Occipital lobe (tissue), 1 donor: ENCODE measurements at regions not wholly inside any gene's neighbourhood (a gene's known extent, or its start where the extent isn't known, plus 50 kb on each side); places are given as distances from the start of the nearest gene placed in this dataset.
"Not testable (repeated sequence)": the region's sequence is repeated elsewhere in the genome, so short reads cannot be mapped to it uniquely, and the experiment has no call there.

Source experiments
- DNase-seq: peaks from one replicate; lab custom pipeline; 2025; lab: John Stamatoyannopoulos, UW

GRCh38 chr6:51049983-51050877 lies 231.6 kb downstream of the TFAP2B start:
- no peak for DNase-seq

- DNase-seq = not testable (repeated sequence)
Observed at GRCh38 chr6:51052716-51053115, 234.0 kb downstream of the TFAP2B start.

DNA sequence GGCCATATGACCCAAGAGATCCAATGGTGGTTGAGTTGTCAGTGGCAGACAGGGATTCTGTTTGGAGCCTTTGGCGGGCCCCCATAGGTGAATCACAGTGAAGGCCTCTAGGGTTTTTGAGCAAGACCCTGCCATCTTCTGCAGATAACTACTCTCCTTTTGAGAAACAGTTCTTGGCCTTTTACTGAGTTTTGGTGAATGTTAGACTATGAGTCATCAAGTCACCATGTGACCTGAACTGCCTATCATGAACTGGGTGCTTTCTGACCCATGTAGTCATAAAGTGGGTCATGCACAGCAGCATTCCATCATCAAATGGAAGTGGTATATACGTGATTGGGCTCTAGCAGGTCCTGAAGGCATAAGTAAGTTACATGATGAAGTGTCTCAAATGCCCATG lies 236.6 kb downstream of the TFAP2B start:
- DNase-seq = not testable (repeated sequence)

GRCh38 chr6:51057296-51057695 lies 238.6 kb downstream of the TFAP2B start:
- no peak for DNase-seq

DNA sequence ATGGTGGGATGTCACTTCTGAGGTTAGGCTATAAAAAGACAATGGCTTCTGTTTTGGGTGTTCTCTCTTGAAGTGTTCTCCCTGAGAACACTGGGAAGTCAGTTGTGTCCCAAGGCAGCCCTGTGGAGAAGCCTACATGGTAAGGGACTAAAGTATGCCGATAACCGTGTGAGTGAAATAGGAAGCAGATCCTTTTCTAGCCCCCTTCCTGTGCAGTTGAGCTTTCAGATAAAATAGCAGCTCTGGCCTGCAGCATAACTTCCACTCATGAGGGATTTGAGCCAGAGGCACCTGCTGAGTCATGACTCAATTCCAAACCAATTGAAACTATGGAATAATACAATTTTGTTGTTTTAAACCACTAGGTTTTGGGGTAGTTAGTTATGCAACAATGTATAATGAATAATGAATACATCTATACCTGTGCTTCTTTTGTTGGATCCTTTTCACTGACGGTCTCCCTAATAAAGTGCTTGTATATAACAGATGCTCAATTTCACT lies 241.6 kb downstream of the TFAP2B start:
- DNase-seq = no peak

DNA sequence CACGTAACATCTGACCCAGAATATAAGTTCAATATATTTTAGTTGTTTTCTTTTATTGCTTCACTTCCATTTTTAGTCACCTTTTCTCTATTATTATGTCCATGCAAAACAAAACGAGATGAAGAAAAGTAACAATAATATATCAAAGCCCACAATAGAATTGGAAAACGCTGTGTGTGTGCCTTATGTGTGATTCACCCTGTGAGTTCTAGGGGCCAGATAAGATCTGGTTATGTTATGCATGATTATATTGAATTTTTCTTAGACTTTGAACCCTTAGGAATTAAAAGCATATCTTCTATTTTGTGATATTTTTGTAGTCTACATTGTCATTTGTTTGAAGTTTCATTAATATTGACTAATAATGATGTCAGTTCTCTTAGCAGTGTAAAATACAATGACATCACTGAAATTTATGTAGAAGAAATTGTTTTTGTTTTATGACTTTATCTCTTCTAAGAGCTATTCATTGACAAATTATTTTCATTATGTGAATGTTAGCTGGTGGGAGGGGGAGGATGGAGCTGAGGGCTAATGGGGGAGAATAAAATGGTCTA lies 243.6 kb downstream of the TFAP2B start:
- DNase-seq = no peak

DNA sequence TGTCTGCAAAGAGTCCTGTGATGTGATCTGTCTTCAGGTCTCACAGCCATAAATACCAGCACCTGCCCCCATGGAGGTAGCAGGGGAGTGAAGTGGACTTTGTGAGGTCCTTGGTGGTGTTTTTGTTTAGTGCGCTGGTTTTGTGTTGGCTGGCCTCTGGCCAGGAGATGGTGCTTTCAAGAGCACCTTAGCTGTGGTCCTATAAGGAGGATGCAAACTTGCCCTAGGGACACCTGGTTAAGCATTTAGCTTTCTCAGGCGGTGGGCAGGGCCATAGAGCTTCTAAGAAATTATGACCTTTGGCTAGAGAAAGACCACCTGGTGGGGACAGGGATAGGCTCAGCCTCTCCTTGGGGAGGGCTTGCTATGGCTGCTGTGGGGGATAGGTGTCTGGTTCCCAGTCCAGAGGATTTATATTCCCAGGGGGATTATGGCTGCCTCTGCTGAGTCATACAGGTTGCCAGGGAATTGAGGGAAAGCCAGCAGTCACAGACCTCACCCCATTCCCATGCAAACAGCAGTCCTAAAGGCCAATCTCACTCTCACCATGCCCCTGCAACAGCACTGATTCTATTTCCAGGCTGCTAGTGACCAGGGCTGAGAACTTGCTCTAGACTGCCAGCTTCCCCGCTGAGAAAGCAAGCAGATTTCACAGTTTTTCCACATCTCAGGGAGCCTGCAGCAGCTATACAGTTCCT lies 259.3 kb downstream of the TFAP2B start:
- DNase-seq = no peak

- DNase-seq = no peak
Observed at GRCh38 chr6:51090343-51090742, 271.7 kb downstream of the TFAP2B start.

DNA sequence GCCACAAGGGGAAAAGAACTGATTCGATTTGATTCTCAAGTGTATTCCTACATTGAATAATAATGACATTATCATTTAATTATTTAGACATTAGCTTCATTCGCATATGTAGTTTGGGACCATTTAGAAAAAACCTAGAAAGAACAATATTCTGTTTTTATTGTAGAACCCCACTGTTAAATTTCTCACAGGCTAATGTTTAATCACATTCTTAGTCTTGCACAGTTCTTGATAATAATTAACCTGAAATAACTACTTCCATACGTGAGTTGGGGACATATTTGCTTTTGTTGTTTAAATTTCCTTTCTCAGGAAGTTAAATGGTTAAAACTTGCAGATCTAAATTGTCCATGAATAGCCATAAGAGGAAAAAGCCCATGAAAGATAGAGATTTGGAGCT lies 275.2 kb downstream of the TFAP2B start:
- DNase-seq = no peak

- DNase-seq = no peak
Observed at GRCh38 chr6:51094271-51094670, 275.6 kb downstream of the TFAP2B start.

DNA sequence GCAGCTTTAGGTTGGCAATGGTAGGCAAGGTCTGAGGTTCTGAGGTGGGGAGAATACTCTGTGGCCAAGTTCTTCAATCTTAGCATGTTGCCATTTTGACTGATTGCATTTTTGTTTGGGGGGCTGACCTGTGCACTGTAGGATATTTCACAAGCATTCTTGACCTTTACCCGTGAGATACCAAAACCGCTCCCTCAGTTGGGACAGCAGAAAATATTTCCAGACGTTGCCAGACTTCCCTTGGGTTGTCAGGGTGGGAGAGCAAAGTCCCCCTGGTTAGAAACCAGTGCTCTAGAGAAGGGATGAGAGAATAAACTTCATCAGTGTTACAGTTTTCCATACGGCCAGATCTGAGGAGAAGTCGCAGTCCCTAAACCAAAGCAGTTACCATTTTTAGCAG lies 279.6 kb downstream of the TFAP2B start:
- DNase-seq = no peak

GRCh38 chr6:51098791-51099190 lies 280.1 kb downstream of the TFAP2B start:
- no peak for DNase-seq

GRCh38 chr6:51099201-51099600 lies 280.5 kb downstream of the TFAP2B start:
- DNase-seq = no peak

GRCh38 chr6:51105357-51105756 lies 286.7 kb downstream of the TFAP2B start:
- DNase-seq = no peak

GRCh38 chr6:51107769-51108203 lies 289.1 kb downstream of the TFAP2B start:
- no peak for DNase-seq

GRCh38 chr6:51108563-51109234 lies 290.0 kb downstream of the TFAP2B start:
- DNase-seq = no peak

GRCh38 chr6:51112731-51113130 lies 294.1 kb downstream of the TFAP2B start:
- DNase-seq = no peak

- no peak for DNase-seq
Observed at GRCh38 chr6:51116723-51117122, 298.1 kb downstream of the TFAP2B start.

GRCh38 chr6:51118792-51119191 lies 300.1 kb downstream of the TFAP2B start:
- no peak for DNase-seq

DNA sequence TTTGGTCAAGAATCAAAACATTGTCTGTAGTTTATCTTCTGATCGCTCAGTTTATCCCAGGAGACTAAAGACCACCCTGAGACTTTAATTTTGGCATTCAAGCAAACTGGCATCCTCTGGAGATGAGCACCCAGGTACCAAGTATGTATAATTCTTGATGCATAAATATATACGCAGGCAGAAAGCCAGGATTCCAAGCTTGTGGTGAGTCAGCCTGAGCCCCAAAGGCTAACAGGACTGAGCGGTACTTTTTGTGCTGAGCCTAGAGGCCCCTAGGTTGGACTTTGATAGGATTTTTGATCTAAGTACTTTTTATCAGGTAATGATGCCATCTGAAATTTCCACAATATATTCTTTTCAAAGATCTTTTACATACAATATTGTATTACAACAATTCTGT lies 301.3 kb downstream of the TFAP2B start:
- DNase-seq = no peak

DNA sequence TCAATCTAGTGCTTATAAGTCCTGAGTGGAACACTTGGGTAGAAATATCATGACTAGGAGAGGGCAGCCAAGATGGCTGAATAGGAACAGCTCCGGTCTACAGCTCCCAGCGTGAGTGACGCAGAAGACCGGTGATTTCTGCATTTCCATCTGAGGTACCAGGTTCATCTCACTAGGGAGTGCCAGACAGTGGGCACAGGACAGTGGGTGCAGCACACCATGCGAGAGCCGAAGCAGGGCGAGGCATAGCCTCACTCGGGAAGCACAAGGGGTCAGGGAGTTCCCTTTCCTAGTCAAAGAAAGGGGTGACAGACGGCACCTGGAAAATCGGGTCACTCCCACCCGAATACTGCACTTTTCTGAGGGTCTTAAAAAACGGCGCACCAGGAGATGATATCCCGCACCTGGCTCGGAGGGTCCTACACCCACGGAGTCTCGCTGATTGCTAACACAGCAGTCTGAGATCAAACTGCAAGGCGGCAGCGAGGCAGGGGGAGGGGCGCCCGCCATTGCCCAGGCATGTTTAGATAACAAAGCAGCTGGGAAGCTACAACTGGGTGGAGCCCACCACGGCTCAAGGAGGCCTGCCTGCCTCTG lies 302.8 kb downstream of the TFAP2B start:
- not testable (repeated sequence) for DNase-seq
